ENCODE measurements at regions not wholly inside any gene's neighbourhood (a gene's known extent, or its start where the extent isn't known, plus 50 kb on each side); places are given as distances from the start of the nearest gene placed in this dataset.

DNA sequence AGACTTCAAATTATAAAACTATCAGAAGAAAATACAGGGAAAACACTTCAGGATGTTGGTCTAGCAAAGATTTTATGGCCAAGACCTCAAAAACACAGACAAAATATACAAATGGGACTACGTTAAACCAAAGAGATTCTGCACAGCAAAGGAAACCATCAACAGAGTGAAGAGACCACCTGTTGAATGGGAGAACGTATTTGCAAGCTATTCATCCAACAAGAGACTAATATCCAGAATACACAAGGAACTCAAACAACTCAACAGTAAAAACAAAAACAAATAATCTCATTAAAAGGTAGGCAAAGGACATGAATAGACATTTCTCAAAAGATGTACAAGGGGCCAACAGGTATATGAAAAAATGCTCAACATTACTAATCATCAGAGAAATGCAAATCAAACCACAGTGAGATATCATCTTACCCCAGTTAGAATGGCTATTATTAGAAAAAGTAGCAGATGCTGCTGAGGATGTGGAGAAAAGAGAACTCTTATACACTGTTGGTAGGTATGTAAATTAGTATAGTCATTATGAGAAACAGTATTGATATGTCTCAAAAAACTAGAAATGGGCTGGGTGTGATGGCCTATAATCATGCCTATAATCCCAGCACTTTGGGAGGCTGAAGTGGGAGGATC is 112.6 kb downstream of the LRIG2 start:
- H3K27me3 ChIP-seq (replicated peaks; ENCODE audit: control insufficient read depth, insufficient read depth, low read length) = peaks cover 7% of the 10 kb centered on the region

DNA sequence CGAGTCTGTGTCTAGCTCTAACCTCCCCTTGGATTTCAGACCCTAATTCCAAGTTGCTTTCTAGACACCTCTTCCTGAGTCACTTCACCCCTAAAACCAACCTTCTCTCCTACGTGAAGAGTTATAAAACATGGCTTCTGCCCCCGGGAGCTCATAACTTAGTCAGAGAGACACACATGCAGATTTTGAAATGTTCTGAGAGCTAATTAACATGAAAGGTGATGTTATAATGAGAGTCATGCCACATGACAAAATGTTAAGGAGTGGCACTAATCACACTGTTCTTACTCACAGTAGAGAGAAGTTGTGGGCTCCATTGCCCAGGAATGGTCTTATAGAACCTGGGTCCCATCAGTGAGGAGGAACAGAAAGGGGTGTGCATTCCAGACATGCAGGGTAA is 117.1 kb downstream of the LRIG2 start:
- no peak overlapping the region for H3K9ac ChIP-seq (ENCODE audit: low read length)
- no peak for DNase-seq (ENCODE audit: low read depth)
- H3K4me3 ChIP-seq (ENCODE audit: low read length) = no peak overlapping the region
- H3K36me3 ChIP-seq (ENCODE audit: control insufficient read depth, insufficient read depth, low read length, severe bottlenecking) = no peaks in the 10 kb centered on the region
- no peaks in the 10 kb centered on the region for H3K4me1 ChIP-seq (ENCODE audit: control insufficient read depth, insufficient read depth, low read length)
- H3K27me3 ChIP-seq (replicated peaks; ENCODE audit: control insufficient read depth, insufficient read depth, low read length) = peaks cover 7% of the 10 kb centered on the region
- H3K9me3 ChIP-seq (ENCODE audit: control insufficient read depth, low read length) = peaks cover 4% of the 10 kb centered on the region

More for the DNA sequence above, 112.6 kb downstream of the LRIG2 start:
- DNase-seq (ENCODE audit: low read depth) = no peak
- Histone ChIP-seq H3K9me3 (ENCODE audit: control insufficient read depth, low read length) (peaks cover 5% of the 10 kb centered on the region), H3K36me3 (ENCODE audit: control insufficient read depth, insufficient read depth, low read length, severe bottlenecking) (no peaks in the 10 kb centered on the region), H3K4me1 (ENCODE audit: control insufficient read depth, insufficient read depth, low read length) (no peaks in the 10 kb centered on the region), H3K4me3 (ENCODE audit: low read length) (no peak overlapping the region), H3K9ac (ENCODE audit: low read length) (no peak overlapping the region)

DNA sequence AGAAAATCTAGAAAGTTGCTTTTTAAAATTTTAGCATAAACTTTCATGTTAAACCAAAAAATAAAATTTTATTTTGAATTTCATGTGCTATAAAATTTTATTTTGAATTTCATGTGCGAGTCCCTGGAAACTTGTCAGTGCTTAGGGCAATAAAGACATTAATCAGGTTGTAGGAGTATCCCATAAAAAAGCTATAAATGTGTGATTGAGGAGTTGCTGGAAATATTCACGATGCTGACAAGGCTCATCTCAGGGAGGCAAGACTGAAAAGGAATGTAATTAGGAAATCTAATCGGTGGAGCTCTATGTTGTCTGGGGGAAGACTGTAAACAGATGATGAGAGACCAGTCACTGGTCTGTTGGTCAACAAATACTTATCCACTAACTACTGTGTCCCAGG is 117.9 kb downstream of the LRIG2 start:
- H3K27me3 ChIP-seq (replicated peaks; ENCODE audit: control insufficient read depth, insufficient read depth, low read length) = peaks cover 7% of the 10 kb centered on the region
- no peaks in the 10 kb centered on the region for H3K4me1 ChIP-seq (ENCODE audit: control insufficient read depth, insufficient read depth, low read length)
- no peak for DNase-seq (ENCODE audit: low read depth)

DNA sequence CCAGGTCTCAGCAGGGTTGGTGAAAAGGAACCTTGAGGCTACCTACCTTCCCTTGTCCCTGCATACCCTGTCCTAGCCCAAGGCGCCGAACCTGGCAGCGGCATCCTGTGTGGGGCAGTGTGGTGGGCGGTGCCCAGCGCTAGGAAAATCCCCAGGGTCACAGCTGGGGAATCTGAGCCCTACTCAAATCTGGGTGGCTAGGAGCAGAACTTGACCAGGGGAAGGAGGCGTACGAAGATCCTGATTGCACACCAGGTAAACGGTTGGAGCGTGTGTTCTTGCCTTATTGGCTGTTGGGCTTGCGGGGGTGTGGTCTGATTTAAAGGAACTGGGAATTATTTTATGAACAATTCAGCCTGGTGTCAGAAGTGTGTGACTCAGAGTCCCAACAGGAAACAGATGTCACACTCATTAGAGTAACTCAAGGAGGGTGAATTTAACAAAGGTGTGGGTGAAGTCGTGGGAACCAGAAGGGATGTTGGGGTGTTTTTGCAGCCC is 118.6 kb downstream of the LRIG2 start:
- H3K36me3 ChIP-seq (ENCODE audit: control insufficient read depth, insufficient read depth, low read length, severe bottlenecking) = no peaks in the 10 kb centered on the region
- peaks cover 2% of the 10 kb centered on the region for H3K9me3 ChIP-seq (ENCODE audit: control insufficient read depth, low read length)
- H3K4me3 ChIP-seq (ENCODE audit: low read length) = no peak overlapping the region
- H3K27me3 ChIP-seq (replicated peaks; ENCODE audit: control insufficient read depth, insufficient read depth, low read length) = peaks cover 7% of the 10 kb centered on the region
- H3K9ac ChIP-seq (ENCODE audit: low read length) = no peak overlapping the region
- DNase-seq (ENCODE audit: low read depth) = no peak
- no peaks in the 10 kb centered on the region for H3K4me1 ChIP-seq (ENCODE audit: control insufficient read depth, insufficient read depth, low read length)

More for the DNA sequence above, 117.9 kb downstream of the LRIG2 start:
- Histone ChIP-seq H3K36me3 (ENCODE audit: control insufficient read depth, insufficient read depth, low read length, severe bottlenecking) (no peaks in the 10 kb centered on the region), H3K9ac (ENCODE audit: low read length) (no peak overlapping the region), H3K9me3 (ENCODE audit: control insufficient read depth, low read length) (peaks cover 2% of the 10 kb centered on the region), H3K4me3 (ENCODE audit: low read length) (no peak overlapping the region)

DNA sequence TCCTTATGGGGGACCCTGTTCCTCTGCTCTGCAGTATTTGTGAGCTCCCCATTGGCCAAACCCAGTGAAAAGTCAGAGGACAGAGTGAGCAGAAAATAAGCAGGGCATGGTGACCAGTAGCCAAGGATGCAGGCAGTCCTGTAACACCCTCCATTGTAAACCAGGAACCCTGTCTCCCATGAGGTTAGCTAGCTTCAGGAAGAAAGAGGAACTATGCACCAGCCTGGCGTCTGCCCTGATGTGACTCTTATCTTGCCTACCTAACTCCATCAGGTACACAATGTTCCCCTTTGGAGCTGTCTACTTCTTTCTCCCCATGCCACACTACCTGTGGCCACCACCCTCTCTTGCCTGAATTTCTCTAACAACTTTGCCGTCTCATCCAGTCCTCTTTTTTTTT is 119.2 kb downstream of the LRIG2 start:
- Histone ChIP-seq H3K36me3 (ENCODE audit: control insufficient read depth, insufficient read depth, low read length, severe bottlenecking) (no peaks in the 10 kb centered on the region), H3K4me1 (ENCODE audit: control insufficient read depth, insufficient read depth, low read length) (no peaks in the 10 kb centered on the region), H3K27me3 (replicated peaks; ENCODE audit: control insufficient read depth, insufficient read depth, low read length) (peaks cover 13% of the 10 kb centered on the region), H3K4me3 (ENCODE audit: low read length) (no peak overlapping the region), H3K9ac (ENCODE audit: low read length) (no peak overlapping the region), H3K9me3 (ENCODE audit: control insufficient read depth, low read length) (peaks cover 2% of the 10 kb centered on the region)
- DNase-seq (ENCODE audit: low read depth) = no peak

DNA sequence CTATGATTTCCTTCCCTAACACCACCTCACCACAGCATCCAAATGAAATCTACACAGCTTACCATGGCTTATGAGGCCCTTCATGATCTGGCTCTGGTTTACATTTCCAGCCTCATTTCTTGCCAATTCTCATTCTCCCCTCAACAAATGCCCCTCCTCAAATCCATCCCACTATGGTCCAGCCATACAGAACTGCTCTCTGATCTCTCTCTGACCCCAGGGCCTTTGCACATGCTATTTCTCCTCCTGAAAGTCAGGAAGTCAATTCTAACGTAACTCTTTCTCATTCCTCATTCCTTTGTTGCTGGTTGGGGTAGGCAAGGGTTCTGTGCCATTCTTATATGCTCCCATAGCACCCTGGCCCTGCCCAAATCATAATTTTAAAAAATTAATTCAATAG is 120.0 kb downstream of the LRIG2 start:
- no peak for DNase-seq (ENCODE audit: low read depth)
- Histone ChIP-seq H3K9me3 (ENCODE audit: control insufficient read depth, low read length) (peaks cover 2% of the 10 kb centered on the region), H3K9ac (ENCODE audit: low read length) (no peak overlapping the region), H3K4me1 (ENCODE audit: control insufficient read depth, insufficient read depth, low read length) (no peaks in the 10 kb centered on the region), H3K27me3 (replicated peaks; ENCODE audit: control insufficient read depth, insufficient read depth, low read length) (peaks cover 8% of the 10 kb centered on the region), H3K36me3 (ENCODE audit: control insufficient read depth, insufficient read depth, low read length, severe bottlenecking) (no peaks in the 10 kb centered on the region), H3K4me3 (ENCODE audit: low read length) (no peak overlapping the region)

DNA sequence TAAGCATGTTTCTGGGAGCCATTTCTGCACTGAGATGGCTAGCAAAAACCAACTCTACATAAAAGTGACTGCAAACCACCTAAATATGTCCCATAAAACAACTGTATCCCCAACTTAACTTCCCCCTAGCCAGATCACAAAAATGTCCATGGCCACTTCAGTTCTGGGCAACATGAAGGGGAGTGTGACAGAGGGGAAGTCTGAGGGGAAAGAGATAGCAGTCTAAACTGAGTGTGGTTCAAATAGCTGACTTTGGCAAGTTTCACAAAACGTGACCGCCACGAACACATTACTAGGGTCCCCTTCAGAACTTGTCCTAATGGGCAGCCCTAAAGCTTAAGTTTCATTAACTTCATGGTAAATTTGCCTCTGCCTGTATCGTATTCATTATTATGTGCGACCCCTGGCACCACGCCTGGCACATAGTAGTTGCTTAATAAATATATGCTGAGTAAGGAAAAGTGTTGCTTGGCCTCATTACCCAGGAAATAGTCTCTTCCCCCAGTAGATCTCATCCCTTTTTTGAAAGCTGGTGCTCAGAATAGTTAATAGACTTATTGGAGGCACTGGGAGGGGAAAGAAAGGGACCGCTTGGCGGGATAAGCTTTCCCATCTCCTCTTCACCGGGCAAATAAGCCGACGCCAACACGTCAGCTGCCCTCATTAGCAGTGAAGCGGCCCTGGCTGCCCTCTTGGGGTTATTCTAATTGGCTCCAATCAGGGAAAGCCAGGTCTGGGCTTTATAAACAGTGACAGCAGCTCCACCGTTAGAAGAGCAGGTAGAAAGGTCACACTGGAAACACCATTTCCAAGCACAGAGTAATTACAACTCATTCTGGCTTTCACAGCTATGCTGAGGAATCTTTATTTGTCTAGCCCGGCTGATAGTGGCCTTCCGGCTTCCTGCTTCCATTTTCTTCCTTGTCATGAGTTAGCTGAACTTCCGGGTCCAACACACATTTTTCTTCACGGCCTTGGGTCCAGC is 122.1 kb downstream of the LRIG2 start:
- no peak overlapping the region for H3K9ac ChIP-seq (ENCODE audit: low read length)
- no peak for DNase-seq (ENCODE audit: low read depth)

DNA sequence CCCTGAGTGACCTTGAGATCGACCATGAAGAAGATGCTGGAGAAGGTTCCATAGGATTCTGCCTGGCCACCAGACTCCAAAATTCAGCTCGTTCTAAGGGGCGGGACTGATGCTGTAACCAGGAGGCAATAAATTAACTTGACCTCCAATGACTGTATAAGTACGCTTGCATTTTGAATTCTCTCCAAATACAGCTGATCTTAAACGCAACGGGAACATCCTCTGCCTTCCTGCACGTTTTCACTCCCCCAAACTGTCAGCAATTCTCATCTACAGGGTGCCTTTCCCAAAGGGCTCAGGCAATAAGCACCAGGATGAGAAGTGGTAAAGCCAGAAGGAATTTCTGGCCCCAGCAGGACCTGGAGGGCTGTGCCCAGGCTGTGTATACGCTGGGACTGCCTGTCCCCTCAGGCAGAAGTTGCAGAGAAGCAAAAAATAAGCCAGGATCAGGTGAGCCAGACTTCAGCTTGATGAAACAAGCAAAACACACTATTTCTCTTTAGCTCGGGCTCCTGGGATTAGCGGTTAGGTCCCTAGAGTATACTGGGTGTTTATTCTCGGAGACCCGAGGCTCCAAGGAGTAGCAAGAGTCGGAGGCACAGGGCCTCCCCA is 124.8 kb downstream of the LRIG2 start:
- H3K27me3 ChIP-seq (replicated peaks; ENCODE audit: control insufficient read depth, insufficient read depth, low read length) = peaks cover 6% of the 10 kb centered on the region
- no peaks in the 10 kb centered on the region for H3K9me3 ChIP-seq (ENCODE audit: control insufficient read depth, low read length)
- H3K36me3 ChIP-seq (ENCODE audit: control insufficient read depth, insufficient read depth, low read length, severe bottlenecking) = no peaks in the 10 kb centered on the region
- no peak overlapping the region for H3K9ac ChIP-seq (ENCODE audit: low read length)
- peaks cover 13% of the 10 kb centered on the region for H3K4me1 ChIP-seq (ENCODE audit: control insufficient read depth, insufficient read depth, low read length)
- DNase-seq (ENCODE audit: low read depth) = no peak
- no peak overlapping the region for H3K4me3 ChIP-seq (ENCODE audit: low read length)

More for the DNA sequence above, 122.1 kb downstream of the LRIG2 start:
- Histone ChIP-seq H3K4me1 (ENCODE audit: control insufficient read depth, insufficient read depth, low read length) (peaks cover 4% of the 10 kb centered on the region), H3K9me3 (ENCODE audit: control insufficient read depth, low read length) (no peaks in the 10 kb centered on the region), H3K36me3 (ENCODE audit: control insufficient read depth, insufficient read depth, low read length, severe bottlenecking) (no peaks in the 10 kb centered on the region), H3K4me3 (ENCODE audit: low read length) (no peak overlapping the region), H3K27me3 (replicated peaks; ENCODE audit: control insufficient read depth, insufficient read depth, low read length) (peaks cover 6% of the 10 kb centered on the region)

DNA sequence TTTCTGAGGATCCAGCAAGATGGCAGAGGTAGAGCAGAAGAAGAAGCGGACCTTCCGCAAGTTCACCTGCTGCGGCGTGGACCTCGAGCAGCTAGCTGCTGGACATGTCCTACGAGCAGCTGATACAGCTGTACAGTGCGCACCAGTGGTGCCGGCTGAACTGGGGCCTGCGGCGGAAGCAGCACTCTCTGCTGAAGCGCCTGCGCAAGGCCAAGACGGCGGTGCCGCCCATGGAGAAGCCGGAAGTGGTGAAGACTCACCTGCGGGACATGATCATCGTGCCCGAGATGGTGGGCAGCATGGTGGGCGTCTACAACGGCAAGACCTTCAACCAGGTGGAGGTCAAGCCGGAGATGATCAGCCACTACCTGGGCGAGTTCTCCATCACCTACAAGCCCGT is 125.8 kb downstream of the LRIG2 start:
- peaks cover 13% of the 10 kb centered on the region for H3K4me1 ChIP-seq (ENCODE audit: control insufficient read depth, insufficient read depth, low read length)
- no peak for DNase-seq (ENCODE audit: low read depth)
- H3K27me3 ChIP-seq (replicated peaks; ENCODE audit: control insufficient read depth, insufficient read depth, low read length) = peaks cover 6% of the 10 kb centered on the region
- H3K9me3 ChIP-seq (ENCODE audit: control insufficient read depth, low read length) = no peaks in the 10 kb centered on the region
- no peaks in the 10 kb centered on the region for H3K36me3 ChIP-seq (ENCODE audit: control insufficient read depth, insufficient read depth, low read length, severe bottlenecking)
- no peak overlapping the region for H3K4me3 ChIP-seq (ENCODE audit: low read length)
- no peak overlapping the region for H3K9ac ChIP-seq (ENCODE audit: low read length)

DNA sequence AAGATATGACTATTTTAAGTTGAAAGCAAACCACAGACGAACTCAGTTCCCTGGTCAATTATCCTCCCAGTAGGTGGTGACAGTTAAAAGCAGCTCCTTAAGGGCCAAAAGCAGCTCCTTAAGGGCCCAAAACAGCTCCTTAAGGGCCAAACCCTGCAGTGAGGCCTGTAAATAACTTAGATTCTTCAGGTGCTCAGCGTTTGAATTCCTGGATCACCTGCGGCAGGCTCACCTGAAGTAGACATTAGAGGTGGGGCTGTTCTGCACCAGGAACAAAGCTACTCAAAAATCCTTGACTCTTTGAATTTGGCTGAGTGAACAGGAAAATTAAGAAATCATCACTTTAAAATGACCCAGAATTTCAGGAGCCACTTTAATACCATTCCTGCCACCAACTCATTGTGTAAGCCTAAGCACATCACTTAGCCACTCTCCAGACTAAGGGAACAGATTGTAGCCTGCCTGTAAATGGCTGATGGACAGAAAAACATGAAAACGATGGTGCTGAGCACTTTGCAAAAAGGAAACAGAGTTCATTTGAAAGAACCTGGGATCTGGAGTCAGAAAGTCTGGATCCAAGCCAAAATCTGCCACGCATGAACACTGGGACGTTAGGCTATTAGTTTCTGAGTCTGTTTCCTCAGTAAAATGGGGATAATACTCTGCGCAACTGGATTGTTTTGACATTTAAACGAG is 126.9 kb downstream of the LRIG2 start:
- Histone ChIP-seq H3K9me3 (ENCODE audit: control insufficient read depth, low read length) (peaks cover 4% of the 10 kb centered on the region), H3K9ac (ENCODE audit: low read length) (no peak overlapping the region), H3K4me1 (ENCODE audit: control insufficient read depth, insufficient read depth, low read length) (peaks cover 13% of the 10 kb centered on the region), H3K4me3 (ENCODE audit: low read length) (no peak overlapping the region), H3K27me3 (replicated peaks; ENCODE audit: control insufficient read depth, insufficient read depth, low read length) (peaks cover 6% of the 10 kb centered on the region), H3K36me3 (ENCODE audit: control insufficient read depth, insufficient read depth, low read length, severe bottlenecking) (no peaks in the 10 kb centered on the region)
- no peak for DNase-seq (ENCODE audit: low read depth)

All from adipocyte (in vitro differentiated cells).